Fibroblast of lung (primary cell): ENCODE measurements at regions not wholly inside any gene's neighbourhood (a gene's known extent, or its start where the extent isn't known, plus 50 kb on each side); places are given as distances from the start of the nearest gene placed in this dataset.

Experiments used
- CTCF ChIP-seq, 2 donors: IDR thresholded peaks in 1 of 2; conservative IDR thresholded peaks in 1 of 2; 1 replicate in 1 of 2; 2 replicates in 1 of 2; pipeline ENCODE4 v1.5.1; 2011 to 2012; ENCODE audit warnings: low read length in 2 of 2, control low read depth in 1 of 2, inconsistent platforms in 1 of 2, low read depth in 1 of 2, mild to moderate bottlenecking in 1 of 2
- EZH2 ChIP-seq: IDR thresholded peaks from 2 replicates; pipeline ENCODE4 v1.5.1; 2012; ENCODE audit warnings: low read length, control low read depth, mild to moderate bottlenecking; ENCODE audit errors: missing control alignments

- TF ChIP-seq CTCF (conservative IDR thresholded peaks at IDR 0.05 in 1 of 2, IDR thresholded peaks at IDR 0.05 in 1 of 2; ENCODE audit: low read depth in 1 of 2, low read length in 2 of 2) (peak; percentile 90 to 91), EZH2 (no peak)
These were observed 163.6 kb downstream of the SREK1 start for GRCh38 chr5:66307647-66308241.
